Activated T-cell treated with anti-CD3 and anti-CD28 coated beads, Interleukin-2, amount 50 U/mL, for 24 hours (primary cell): ENCODE measurements at regions not wholly inside any gene's neighbourhood (a gene's known extent, or its start where the extent isn't known, plus 50 kb on each side); places are given as distances from the start of the nearest gene placed in this dataset.
"Not testable (repeated sequence)": the region's sequence is repeated elsewhere in the genome, so short reads cannot be mapped to it uniquely, and the experiment has no call there.

Source experiments
- DNase-seq: peaks from one replicate; pipeline ENCODE4 v3.0.0-alpha.2; 2020
- H3K27ac Mint-ChIP-seq: 2 replicates; pipeline ENCODE4 v1.8.0; 2020; ENCODE audit warnings: mild to moderate bottlenecking, mixed read lengths
- H3K27me3 Mint-ChIP-seq: 2 replicates; pipeline ENCODE4 v1.8.0; 2020; ENCODE audit warnings: mixed read lengths
- H3K36me3 Mint-ChIP-seq: 2 replicates; pipeline ENCODE4 v1.8.0; 2020; ENCODE audit warnings: low read depth, mixed read lengths
- H3K4me1 Mint-ChIP-seq: 2 replicates; pipeline ENCODE4 v1.8.0; 2020; ENCODE audit warnings: low read depth, mixed read lengths
- H3K4me3 Mint-ChIP-seq: 2 replicates; pipeline ENCODE4 v1.8.0; 2020; ENCODE audit warnings: mild to moderate bottlenecking, moderate library complexity, mixed read lengths
- H3K9me3 Mint-ChIP-seq: 2 replicates; pipeline ENCODE4 v1.8.0; 2020; ENCODE audit warnings: mixed read lengths

GRCh38 chr3:21989341-21990042 lies 238.5 kb upstream of the ZNF385D start:
- Mint-ChIP-seq H3K4me3 (no peak overlapping the region), H3K4me1 (no peaks in the 10 kb centered on the region), H3K9me3 (peaks cover 4% of the 10 kb centered on the region), H3K36me3 (no peaks in the 10 kb centered on the region), H3K27ac (no peak overlapping the region), H3K27me3 (no peaks in the 10 kb centered on the region)
- no peak for DNase-seq

GRCh38 chr3:21991061-21991460 lies 240.1 kb upstream of the ZNF385D start:
- Mint-ChIP-seq H3K4me3 (no peak overlapping the region), H3K27me3 (no peaks in the 10 kb centered on the region), H3K36me3 (no peaks in the 10 kb centered on the region), H3K27ac (no peak overlapping the region), H3K4me1 (no peaks in the 10 kb centered on the region), H3K9me3 (peaks cover 6% of the 10 kb centered on the region)
- no peak for DNase-seq

GRCh38 chr3:21995079-21995607 lies 244.1 kb upstream of the ZNF385D start:
- H3K9me3 Mint-ChIP-seq, result peaks cover 10% of the 10 kb centered on the region
- no peaks in the 10 kb centered on the region for H3K4me1 Mint-ChIP-seq
- no peaks in the 10 kb centered on the region for H3K36me3 Mint-ChIP-seq
- no peak for DNase-seq
- H3K27me3 Mint-ChIP-seq, result no peaks in the 10 kb centered on the region
- H3K4me3 Mint-ChIP-seq, result no peak overlapping the region
- H3K27ac Mint-ChIP-seq, result no peak overlapping the region

GRCh38 chr3:22007368-22007767 lies 256.4 kb upstream of the ZNF385D start:
- Mint-ChIP-seq H3K9me3 (peaks cover 12% of the 10 kb centered on the region), H3K4me1 (no peaks in the 10 kb centered on the region), H3K36me3 (no peaks in the 10 kb centered on the region), H3K27ac (no peak overlapping the region), H3K4me3 (no peak overlapping the region), H3K27me3 (no peaks in the 10 kb centered on the region)
- no peak for DNase-seq

- H3K27ac Mint-ChIP-seq, result no peak overlapping the region
- no peaks in the 10 kb centered on the region for H3K27me3 Mint-ChIP-seq
- H3K4me3 Mint-ChIP-seq, result no peak overlapping the region
- H3K36me3 Mint-ChIP-seq, result no peaks in the 10 kb centered on the region
- no peak for DNase-seq
- peaks cover 6% of the 10 kb centered on the region for H3K9me3 Mint-ChIP-seq
- H3K4me1 Mint-ChIP-seq, result no peaks in the 10 kb centered on the region
These were observed 260.0 kb upstream of the ZNF385D start for GRCh38 chr3:22010997-22011396.

- Mint-ChIP-seq H3K9me3 (peaks cover 6% of the 10 kb centered on the region), H3K27ac (no peak overlapping the region), H3K4me1 (no peaks in the 10 kb centered on the region), H3K36me3 (no peaks in the 10 kb centered on the region), H3K4me3 (no peak overlapping the region), H3K27me3 (no peaks in the 10 kb centered on the region)
- no peak for DNase-seq
These were observed 261.5 kb upstream of the ZNF385D start for GRCh38 chr3:22012471-22012870.

- DNase-seq, result no peak
- H3K27me3 Mint-ChIP-seq, result no peaks in the 10 kb centered on the region
- no peak overlapping the region for H3K4me3 Mint-ChIP-seq
- no peaks in the 10 kb centered on the region for H3K36me3 Mint-ChIP-seq
- no peaks in the 10 kb centered on the region for H3K4me1 Mint-ChIP-seq
- H3K9me3 Mint-ChIP-seq, result peaks cover 6% of the 10 kb centered on the region
- no peak overlapping the region for H3K27ac Mint-ChIP-seq
These were observed 262.6 kb upstream of the ZNF385D start for GRCh38 chr3:22013641-22014040.

GRCh38 chr3:22016197-22016596 lies 265.2 kb upstream of the ZNF385D start:
- Mint-ChIP-seq H3K9me3 (peaks cover 10% of the 10 kb centered on the region), H3K27me3 (no peaks in the 10 kb centered on the region), H3K4me1 (no peaks in the 10 kb centered on the region), H3K4me3 (no peak overlapping the region), H3K36me3 (no peaks in the 10 kb centered on the region), H3K27ac (no peak overlapping the region)
- DNase-seq, result no peak

GRCh38 chr3:22024638-22025037 lies 273.6 kb upstream of the ZNF385D start:
- not testable (repeated sequence) for H3K27me3 Mint-ChIP-seq, H3K27ac Mint-ChIP-seq, H3K36me3 Mint-ChIP-seq, DNase-seq, H3K4me1 Mint-ChIP-seq, H3K4me3 Mint-ChIP-seq
- H3K9me3 Mint-ChIP-seq, result peaks cover 13% of the 10 kb centered on the region

GRCh38 chr3:22029480-22029879 lies 278.5 kb upstream of the ZNF385D start:
- no peaks in the 10 kb centered on the region for H3K27me3 Mint-ChIP-seq
- DNase-seq, result no peak
- peaks cover 18% of the 10 kb centered on the region for H3K9me3 Mint-ChIP-seq
- no peaks in the 10 kb centered on the region for H3K36me3 Mint-ChIP-seq
- no peaks in the 10 kb centered on the region for H3K4me1 Mint-ChIP-seq
- no peak overlapping the region for H3K27ac Mint-ChIP-seq
- H3K4me3 Mint-ChIP-seq, result no peak overlapping the region

- Mint-ChIP-seq H3K27ac (no peak overlapping the region), H3K27me3 (no peaks in the 10 kb centered on the region), H3K9me3 (peaks cover 13% of the 10 kb centered on the region), H3K4me3 (no peak overlapping the region), H3K36me3 (no peaks in the 10 kb centered on the region), H3K4me1 (no peaks in the 10 kb centered on the region)
- DNase-seq, result no peak
These were observed 288.2 kb upstream of the ZNF385D start for GRCh38 chr3:22039161-22039560.

GRCh38 chr3:22040150-22040549 lies 289.1 kb upstream of the ZNF385D start:
- no peaks in the 10 kb centered on the region for H3K36me3 Mint-ChIP-seq
- H3K4me1 Mint-ChIP-seq, result no peaks in the 10 kb centered on the region
- H3K27ac Mint-ChIP-seq, result no peak overlapping the region
- DNase-seq, result no peak
- H3K9me3 Mint-ChIP-seq, result peaks cover 17% of the 10 kb centered on the region
- no peaks in the 10 kb centered on the region for H3K27me3 Mint-ChIP-seq
- H3K4me3 Mint-ChIP-seq, result no peak overlapping the region

GRCh38 chr3:22045882-22046281 lies 294.9 kb upstream of the ZNF385D start:
- H3K27me3 Mint-ChIP-seq, result no peaks in the 10 kb centered on the region
- H3K27ac Mint-ChIP-seq, result no peak overlapping the region
- no peaks in the 10 kb centered on the region for H3K36me3 Mint-ChIP-seq
- peaks cover 21% of the 10 kb centered on the region for H3K9me3 Mint-ChIP-seq
- H3K4me1 Mint-ChIP-seq, result no peaks in the 10 kb centered on the region
- H3K4me3 Mint-ChIP-seq, result no peak overlapping the region
- DNase-seq, result no peak

GRCh38 chr3:22063500-22063899 lies 312.5 kb upstream of the ZNF385D start:
- H3K4me3 Mint-ChIP-seq, result no peak overlapping the region
- H3K27ac Mint-ChIP-seq, result no peak overlapping the region
- DNase-seq, result no peak
- H3K4me1 Mint-ChIP-seq, result no peaks in the 10 kb centered on the region
- H3K36me3 Mint-ChIP-seq, result no peaks in the 10 kb centered on the region
- peaks cover 7% of the 10 kb centered on the region for H3K9me3 Mint-ChIP-seq
- no peaks in the 10 kb centered on the region for H3K27me3 Mint-ChIP-seq

- H3K27ac Mint-ChIP-seq, result no peak overlapping the region
- peaks cover 6% of the 10 kb centered on the region for H3K9me3 Mint-ChIP-seq
- no peaks in the 10 kb centered on the region for H3K4me1 Mint-ChIP-seq
- no peak for DNase-seq
- H3K27me3 Mint-ChIP-seq, result no peaks in the 10 kb centered on the region
- no peak overlapping the region for H3K4me3 Mint-ChIP-seq
- no peaks in the 10 kb centered on the region for H3K36me3 Mint-ChIP-seq
These were observed 317.6 kb upstream of the ZNF385D start for GRCh38 chr3:22068619-22069018.

- no peak overlapping the region for H3K4me3 Mint-ChIP-seq
- no peaks in the 10 kb centered on the region for H3K27me3 Mint-ChIP-seq
- no peaks in the 10 kb centered on the region for H3K9me3 Mint-ChIP-seq
- no peaks in the 10 kb centered on the region for H3K4me1 Mint-ChIP-seq
- no peak overlapping the region for H3K27ac Mint-ChIP-seq
- DNase-seq, result no peak
- no peaks in the 10 kb centered on the region for H3K36me3 Mint-ChIP-seq
These were observed 337.2 kb upstream of the ZNF385D start for GRCh38 chr3:22088204-22088603.
